Stimulated activated CD8-positive, alpha-beta memory T cell treated with anti-CD3 and anti-CD28 coated beads, Interleukin-15, amount 100 ng/mL, for 1 hour (primary cell): ENCODE measurements at regions not wholly inside any gene's neighbourhood (a gene's known extent, or its start where the extent isn't known, plus 50 kb on each side); places are given as distances from the start of the nearest gene placed in this dataset.

Experiments used
- DNase-seq: peaks from one replicate; pipeline ENCODE4 v3.0.0-alpha.2; 2020; ENCODE audit warnings: low read depth

DNA sequence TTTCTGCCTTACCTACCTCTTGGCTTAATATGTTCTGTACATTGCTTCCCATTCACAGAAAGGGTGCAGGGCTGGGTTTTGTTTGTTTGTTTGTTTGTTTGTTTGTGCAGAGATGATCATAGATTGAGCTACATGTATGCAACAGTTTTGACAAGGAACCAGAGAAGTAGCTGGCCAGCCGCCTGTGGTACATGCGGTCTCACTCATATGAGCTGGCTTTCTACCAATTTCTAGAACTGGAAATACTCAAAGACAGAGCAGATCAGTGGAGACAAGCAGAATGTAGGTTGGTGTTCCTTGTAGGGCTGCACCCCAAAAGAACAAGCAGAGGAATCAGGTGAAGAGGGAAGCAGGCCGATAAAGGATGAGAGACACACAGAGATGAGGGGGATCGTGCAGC lies 502.7 kb downstream of the SOX2 start:
- DNase-seq: no peak

DNA sequence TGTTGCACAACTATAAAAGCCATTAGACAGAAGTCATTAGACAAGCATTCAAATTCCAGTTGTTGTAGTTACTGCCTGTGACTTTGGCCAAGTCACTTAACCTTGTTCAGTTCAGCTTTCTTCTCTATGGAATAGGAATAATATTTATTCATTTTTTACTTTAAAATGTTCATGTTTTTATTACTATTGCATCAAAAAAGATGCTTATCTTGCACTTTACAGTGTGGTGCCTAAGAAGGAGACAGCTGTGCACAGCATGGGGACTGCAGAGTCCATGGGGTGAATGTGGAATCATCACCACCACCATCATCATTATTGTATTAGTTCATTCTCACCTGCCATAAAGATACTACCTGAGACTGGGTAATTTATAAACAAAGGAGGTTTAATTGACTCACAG lies 504.2 kb downstream of the SOX2 start:
- no peak for DNase-seq

DNA sequence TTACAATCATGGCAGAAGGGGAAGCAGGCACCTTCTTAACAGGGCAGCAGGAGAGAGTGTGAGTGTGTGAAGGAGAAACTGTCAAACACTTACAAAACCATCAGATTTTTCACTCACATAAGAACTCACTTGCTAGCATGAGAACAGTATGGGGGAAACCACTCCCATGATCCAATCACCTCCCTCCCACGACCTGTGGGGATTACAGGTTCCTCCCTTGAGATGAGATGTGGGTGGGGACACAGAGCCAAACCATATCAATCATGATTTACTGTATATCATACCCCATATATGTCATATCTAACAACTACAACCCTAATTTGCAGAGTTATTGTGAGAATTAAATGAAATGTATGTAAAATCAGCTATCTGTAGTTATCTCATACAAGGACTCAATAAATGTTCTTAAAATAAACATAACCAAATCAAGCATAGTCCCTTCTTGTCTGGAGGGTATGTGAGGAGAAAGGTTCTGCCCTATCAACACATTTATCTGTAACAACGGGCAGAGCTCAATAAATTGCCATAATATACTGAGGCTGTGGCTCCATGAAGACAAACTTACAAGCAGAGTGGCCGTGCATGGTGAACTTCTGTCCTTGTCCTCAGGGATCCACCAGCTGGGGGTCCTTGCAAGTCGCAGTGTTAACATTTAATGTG lies 504.7 kb downstream of the SOX2 start:
- DNase-seq: no peak

DNA sequence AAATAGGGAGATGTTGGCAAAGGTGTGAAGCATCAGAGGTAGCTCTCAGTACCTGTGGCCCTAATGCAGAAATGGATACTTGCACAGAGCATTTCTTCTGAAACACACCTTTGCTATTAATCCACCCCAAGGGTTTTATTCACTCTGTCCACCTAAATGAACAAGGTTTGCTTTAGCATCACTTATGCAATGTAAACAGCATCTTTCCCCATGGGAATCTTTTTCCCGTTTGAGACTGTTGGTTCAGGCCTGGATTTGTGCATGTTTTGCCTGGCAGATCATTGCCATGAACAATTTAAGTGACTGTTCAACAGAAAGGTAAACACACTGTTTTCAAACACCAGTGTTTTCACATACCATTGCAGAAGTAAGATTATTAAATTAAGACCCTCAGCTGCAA lies 508.3 kb downstream of the SOX2 start:
- DNase-seq: no peak

DNA sequence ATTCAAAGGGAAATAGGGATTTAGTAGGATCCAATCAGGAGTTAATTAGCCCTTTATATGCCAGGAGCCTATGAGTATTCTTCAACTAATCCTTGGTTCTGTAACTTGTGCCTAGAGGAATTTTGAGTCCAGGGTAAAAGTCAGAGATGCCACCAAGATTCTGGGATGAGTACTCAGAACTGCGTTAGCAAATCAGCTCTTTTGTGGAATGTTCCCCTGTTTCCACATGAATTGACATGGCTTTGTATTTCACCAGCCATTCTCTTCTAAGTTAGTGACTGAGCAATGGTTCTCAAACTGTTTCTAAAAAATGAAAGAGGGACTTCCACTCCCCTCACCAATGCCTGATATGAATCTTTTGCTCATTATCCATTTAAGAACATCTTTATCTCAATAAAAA lies 508.7 kb downstream of the SOX2 start:
- no peak for DNase-seq

DNA sequence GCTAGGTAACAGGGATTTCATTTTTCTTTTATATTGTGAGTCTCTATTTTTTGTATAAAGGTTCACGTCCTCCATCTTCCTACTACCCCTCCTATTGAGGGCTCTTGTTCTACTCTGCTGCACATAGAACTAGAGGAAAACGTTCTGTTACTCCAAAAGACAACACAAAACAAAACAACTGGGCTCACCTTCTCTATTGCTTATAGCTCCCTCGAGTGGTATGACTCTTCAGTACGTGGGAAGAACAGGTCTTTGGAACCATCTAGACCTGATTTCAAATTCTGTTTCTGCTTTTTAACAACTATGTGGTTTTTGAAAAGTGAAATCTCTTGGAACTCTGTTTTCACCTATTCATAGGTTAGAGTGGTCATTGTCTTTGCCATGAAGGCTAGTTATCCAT lies 515.3 kb downstream of the SOX2 start:
- no peak for DNase-seq

DNA sequence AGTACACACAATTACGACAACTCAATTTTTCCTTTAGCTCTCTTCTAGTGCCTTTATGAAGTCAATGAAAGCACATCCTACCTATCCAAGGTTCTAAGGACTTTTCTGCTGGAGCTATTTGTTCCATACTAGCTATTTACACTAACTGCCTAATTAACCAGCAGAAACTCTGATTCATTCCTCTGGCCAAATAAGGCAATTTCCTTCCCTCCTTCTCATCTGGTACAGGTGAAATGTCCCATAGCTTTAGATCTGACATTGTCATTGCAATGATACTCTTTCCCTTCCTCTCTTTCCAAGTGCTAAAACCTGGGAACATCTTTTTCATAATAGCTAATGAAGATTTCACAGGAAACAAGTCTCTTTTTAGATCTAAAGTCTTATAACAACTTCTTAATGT lies 521.7 kb downstream of the SOX2 start:
- DNase-seq: no peak

DNA sequence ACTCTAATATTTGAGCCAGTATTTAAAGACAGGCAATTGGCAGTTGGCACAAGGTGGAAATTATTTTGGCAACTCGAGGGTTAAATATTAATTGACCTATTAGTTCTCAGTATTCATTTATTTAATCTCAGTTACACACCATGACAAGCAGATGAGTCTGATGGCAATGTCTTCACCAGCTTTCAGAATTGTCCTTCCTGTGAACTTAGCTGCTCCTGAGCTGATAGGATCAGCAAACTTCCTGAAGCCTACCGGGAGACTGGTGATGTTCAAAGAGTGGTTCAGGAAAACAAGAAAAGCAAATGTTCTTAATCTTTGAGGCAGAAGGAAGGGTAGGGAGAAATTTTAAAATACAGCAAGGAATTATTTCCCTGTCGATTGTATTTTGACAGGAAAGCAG lies 522.2 kb downstream of the SOX2 start:
- DNase-seq: no peak

DNA sequence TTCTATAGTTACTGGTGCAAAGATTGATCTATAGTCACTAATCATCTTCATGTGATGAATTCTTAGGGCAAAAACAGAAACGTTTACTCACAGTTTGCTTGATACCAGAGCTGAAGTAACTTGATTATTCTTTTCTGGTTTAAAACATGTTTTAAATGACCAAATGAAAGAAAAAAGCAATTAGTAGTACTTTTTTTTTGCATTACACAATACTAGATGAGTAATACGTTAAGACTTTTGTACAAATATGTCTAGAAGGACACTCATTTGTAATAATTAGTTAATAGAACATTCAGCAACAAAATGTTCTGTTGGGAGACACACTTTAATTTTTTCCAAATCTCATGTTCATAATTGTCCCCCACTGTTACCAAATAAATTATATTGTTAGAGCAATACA lies 523.2 kb downstream of the SOX2 start:
- DNase-seq: no peak

DNA sequence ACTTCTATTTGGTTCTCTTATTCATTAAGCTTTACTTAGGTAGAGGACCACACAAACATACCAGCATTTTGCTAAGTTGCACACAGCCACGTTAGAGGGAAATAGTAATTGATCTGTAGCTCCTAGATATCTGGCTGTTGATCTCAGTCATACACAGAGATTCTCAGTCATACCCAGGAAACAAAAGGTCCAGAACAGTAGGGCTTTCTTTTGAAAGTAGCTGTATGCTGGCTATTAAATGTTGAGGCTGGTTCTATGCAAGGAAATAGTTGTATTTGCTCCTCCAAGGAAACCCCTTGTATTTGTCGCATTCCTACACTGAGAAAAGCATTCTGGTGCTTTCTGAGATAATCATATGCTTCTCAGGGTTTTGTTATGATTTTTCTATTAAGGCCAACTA lies 523.8 kb downstream of the SOX2 start:
- DNase-seq: no peak

DNA sequence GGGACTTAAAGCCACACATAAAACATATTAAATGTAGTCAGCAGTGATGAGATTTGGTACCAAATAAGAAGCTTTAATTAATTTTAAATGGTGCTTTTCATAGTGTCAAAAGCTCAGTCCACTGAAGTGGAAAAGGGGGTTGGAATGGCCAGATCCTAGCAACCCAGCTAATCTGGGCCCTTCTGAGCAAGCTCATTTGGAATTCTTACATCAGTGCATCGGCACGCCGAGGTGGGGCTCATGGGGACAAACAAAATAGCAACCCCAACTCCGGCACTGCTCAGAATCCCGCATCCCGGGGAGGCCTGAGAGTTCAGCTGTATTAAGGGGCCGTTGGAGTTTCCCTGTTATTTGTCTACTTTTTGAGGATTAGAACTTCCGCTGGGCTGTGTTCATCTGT lies 526.4 kb downstream of the SOX2 start:
- no peak for DNase-seq

DNA sequence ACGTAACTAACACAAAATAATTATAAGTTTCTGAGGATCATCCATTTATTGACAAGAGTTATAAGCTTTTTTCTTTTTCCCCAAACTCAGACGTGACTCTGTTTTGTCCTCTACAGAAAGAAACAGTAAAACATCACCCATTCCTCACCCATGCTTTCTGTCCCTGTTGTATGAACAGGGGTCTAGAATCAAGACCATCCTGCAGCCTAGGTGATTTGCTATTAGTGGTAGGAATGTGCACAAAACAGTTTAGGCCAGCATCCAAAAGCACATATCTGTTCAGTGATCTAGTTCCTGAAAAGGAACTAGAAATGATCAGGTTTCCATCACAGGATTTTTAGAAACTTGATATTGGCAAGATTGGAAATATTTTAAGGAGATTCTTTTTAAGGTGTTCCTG lies 527.6 kb downstream of the SOX2 start:
- no peak for DNase-seq

DNA sequence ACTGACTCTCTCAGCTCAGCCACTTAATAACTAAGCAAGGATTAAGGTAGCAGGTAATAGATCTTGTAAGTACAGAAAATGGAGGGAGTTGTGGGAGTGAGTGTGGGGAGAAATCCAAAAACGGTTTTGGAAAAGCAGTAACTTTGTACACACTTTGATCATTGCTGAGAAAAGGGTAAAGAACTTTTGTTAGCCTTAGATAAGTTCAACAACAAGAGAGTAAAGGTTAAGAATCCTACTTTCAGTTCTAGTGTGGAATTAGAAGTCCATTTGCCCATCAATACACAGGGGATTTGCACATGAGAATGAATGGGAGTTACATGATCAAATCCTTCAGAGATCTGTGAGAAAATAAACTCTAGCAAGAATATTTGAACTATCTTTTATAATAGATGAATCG lies 528.7 kb downstream of the SOX2 start:
- no peak for DNase-seq

DNA sequence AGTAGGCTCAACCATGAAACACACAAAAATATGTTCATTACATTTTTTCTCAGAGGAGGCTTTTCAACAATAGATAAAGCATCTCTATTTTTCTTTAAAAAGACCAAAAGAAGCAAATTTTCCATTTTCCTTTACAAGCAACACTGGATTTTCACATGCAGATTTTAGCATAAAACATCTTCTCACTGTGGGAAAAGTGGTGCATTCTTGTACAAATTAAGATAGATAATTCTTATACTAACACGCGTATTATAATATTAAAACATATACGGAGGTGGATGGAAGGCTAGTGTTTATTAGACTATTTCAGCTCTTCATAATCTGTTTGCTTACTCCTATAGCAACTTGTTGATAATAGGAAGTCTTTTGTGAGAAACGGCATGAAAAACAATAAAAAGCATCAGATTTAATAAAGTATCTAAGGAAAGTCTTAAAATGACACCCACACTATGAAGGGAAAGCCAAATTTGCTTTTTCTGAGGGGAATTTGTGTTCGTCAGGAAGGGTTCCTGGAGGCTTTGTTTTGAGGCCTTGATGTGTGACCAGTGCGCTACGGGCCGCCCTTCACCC lies 529.6 kb downstream of the SOX2 start:
- DNase-seq: no peak

DNA sequence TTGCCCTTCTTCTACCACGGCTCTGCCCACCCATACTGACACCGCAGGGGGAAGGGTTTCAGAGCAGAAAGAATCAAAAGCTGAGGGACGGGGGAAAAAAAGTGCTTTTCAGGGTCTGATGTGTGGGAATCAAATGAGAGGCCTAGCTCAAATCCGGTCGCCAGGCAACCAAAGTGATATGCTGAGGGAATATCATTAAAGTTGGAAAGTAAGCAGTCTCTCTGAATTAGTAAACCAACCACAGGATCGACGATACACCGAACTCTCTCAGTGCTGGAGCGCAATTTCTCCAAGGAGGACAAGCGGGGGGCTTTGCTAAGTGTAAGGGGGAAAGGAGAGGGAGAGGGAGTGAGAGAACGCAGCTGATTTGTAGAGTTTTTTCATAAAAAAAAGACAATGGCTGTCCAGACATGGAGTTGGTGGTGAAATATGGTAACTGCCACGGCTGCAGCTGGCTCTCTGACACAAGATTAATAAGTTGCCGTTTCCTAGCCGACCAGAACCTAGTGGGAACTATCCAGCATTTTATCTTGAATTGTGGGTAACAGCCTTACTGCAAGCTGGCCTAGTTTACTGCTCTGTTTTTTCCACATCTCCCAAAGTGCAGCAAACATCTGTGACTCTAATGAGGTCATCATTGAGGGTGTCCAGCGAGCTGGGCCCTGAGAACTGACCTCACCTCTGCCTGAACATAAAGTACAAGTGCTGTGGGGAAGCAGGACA lies 530.2 kb downstream of the SOX2 start:
- DNase-seq: no peak

DNA sequence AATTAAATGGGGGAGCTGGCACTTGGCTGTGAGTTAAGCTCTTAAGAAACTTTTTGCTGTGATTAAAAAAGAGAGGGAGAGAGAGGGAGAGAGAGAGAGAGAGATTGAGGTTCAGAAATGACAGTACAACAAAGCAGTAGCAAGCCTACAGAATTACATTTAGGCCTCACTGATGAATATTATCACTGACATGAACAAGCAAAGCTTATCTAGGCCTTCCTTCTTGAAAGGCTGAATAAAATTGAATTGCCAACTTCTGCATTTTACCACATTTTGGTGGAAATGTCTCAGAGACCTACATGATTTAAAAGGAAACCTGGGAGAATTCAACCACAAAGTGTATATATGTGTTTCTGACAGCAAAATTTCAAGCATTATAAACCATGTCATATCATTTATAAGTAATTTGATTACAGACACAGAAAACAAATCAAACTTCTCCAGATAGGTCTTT lies 530.8 kb downstream of the SOX2 start:
- DNase-seq: no peak

DNA sequence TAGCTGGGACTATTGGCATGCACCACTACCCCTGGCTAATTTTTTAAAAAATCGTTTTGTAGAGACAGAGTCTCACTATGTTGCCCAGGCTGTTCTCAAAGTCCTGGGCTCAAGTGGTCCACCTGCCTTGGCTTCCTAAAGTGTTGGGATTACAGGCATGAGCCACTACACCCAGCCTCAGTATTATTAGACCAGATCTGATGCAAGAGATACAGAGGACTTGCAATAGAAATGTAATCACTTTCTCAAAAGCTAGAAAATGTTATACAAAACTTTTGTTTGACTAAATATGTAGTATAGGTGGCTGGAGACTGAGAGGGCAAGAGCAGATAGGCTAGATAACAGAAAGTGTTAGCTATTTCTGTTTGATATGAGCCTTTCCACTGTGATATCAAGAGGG lies 531.9 kb downstream of the SOX2 start:
- DNase-seq: no peak

DNA sequence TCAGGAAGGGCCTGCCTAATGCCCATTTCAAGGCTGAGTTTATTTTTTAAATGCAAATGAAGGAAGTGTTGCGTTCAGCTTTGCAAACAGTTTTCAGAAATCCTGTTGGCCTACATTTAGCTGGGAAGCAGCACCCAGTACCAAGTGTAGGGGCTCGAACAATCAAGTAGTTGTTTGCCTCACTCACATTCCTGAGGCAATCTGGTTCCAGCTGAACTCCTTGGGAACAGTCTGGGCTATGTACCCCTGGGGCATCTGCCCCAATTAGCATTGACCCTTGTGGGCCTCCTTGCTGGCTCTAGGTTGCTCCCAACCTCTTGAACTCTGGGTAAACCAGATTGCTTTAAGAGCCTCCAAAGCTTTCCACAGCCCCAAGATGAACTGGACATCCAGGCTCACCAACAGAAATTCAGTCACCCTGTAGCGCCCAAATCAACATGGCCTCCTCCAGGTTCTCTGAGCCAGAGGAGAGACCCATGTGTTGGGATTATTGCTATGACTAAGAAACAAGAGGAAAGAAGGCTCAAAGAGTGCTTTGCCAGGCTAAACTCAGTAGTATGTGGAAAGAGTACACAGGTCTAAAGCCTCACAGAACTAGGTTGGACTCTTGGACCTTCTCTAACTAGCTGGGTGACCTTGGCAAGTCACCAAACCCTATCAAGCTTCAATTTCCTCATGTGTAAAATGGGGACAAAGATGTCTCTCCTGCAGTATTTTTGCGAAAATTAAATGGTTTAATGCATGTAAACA lies 532.7 kb downstream of the SOX2 start:
- no peak for DNase-seq

DNA sequence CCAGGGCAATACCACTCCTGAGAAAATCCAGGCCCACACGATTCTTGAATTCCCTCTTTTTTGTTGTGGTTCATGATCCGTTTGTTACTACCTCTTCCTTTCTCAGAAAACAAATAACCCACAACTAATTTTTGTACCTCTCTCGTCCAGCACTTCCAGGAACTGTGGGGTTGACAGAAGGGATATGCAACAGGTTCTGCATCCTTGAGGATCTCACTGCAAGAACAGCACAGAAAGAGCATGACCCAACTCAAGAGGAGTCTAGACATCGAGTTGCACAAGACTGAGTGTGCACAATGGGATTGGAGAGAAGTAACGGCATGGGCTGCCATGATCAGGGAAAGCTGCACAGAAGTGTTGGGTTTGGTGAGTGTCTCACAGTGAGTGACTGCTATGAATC lies 533.3 kb downstream of the SOX2 start:
- no peak for DNase-seq

DNA sequence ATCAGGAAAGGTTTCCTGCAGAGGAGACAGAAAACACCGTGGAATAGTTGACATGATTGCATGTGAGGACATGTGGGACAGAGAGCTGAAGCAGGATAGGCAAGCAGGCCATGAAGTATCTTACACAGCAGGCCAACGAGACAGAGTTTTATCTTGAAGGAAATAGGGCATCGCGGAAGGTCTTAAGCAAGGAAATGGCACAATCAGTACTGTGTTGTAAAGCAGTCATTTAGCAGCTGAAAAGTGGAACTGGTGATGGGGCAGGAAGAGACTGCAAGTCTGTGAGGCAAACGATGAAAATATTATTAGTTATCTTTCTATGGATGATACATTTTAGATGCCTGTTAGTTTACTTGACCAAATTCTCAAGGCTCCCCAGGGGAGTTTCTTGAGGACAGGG lies 535.1 kb downstream of the SOX2 start:
- no peak for DNase-seq

DNA sequence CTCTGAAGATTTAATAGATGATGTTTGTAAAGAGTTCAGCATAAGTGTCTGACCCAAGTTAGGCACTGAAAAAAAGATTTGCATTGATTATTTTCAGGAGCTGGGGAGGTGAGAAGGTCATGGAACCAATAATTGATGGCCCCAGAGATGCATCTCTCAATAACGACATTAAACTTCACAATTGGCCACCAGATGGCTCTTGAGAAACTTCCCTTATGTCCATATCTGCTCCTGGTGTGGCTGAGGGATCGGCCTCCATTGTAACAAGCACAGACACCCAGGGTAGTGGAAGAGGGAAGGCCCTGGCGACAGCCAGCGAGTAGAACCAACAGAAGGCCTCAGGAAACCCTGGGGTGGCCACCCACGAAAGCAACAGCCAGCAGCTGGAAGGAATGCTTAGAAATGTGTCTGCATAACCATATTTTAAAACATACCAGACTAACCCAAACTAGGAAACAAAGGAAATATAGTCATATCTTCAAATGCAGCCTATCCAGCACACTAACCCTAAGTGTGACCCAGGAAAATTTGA lies 536.7 kb downstream of the SOX2 start:
- no peak for DNase-seq

DNA sequence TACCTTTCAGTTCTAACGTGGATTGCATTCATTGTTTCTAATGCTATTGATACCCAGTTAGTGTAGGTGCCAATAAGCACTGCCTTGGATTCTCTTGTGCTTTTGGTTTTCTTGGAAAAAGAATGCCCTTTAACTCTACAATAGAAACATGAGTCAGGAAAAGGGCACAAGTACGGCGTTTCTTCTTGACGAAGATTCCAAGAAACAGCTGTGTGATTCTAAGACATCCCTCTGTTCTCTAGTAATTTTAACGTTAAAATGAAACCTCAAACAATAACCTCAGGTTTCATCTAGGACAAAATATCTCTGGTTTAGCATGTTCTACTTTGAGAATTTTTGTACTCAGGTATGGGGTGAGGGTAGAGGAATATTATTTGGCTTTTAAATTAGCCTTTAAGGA lies 540.5 kb upstream of the ATP11B start:
- no peak for DNase-seq

DNA sequence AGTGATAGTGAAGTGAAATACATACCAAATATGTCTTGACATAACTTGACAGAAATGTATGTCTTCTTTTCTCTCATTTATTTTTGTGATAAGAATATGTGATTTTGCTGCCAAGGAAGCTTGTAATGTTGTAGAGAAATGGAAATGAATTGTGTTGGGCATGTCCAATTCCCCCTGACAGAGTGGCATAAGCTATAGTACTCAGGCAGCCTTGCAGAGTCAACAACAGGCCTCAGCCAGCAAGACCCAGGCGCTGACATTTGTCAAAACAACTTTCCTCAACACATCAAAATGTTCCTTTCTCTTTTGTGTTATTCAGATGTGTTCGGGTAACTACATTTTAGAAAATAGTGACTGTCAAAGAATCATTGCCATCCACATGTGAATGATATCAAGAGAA lies 538.1 kb upstream of the ATP11B start:
- no peak for DNase-seq
